Stimulated activated naive B cell treated with anti-CD40 and anti-IgM and Interleukin-4, amounts not matched to agents 10 μg/mL and 1 μg/mL and 100 μg/mL, for 72 hours (primary cell): ENCODE measurements at regions not wholly inside any gene's neighbourhood (a gene's known extent, or its start where the extent isn't known, plus 50 kb on each side); places are given as distances from the start of the nearest gene placed in this dataset.

Experiments
- ATAC-seq, 2 donors: fragments of 150-1000 bp; cut with Tn5 transposase; replicated peaks; 2 replicates each; pipeline ENCODE4 v1.10.0; 2021; ENCODE audit warnings: moderate library complexity in 1 of 2
- DNase-seq: peaks from one replicate; pipeline ENCODE4 v3.0.0; 2021
- H3K27ac Mint-ChIP-seq: one replicate; pipeline ENCODE4 v1.8.0; 2022; ENCODE audit warnings: mild to moderate bottlenecking, mixed read lengths
- H3K27me3 Mint-ChIP-seq, 2 donors: one replicate each; pipeline ENCODE4 v1.8.0; 2022; ENCODE audit warnings: mixed read lengths in 2 of 2
- H3K36me3 Mint-ChIP-seq, 2 donors: one replicate each; pipeline ENCODE4 v1.8.0; 2022; ENCODE audit warnings: mixed read lengths in 2 of 2, mild to moderate bottlenecking in 1 of 2
- H3K4me1 Mint-ChIP-seq, 2 donors: one replicate each; pipeline ENCODE4 v1.8.0; 2022; ENCODE audit warnings: mixed read lengths in 2 of 2, mild to moderate bottlenecking in 1 of 2
- H3K4me3 Mint-ChIP-seq, 2 donors: one replicate each; pipeline ENCODE4 v1.8.0; 2022; ENCODE audit warnings: mild to moderate bottlenecking in 2 of 2, mixed read lengths in 2 of 2, moderate library complexity in 1 of 2
- H3K9me3 Mint-ChIP-seq, 2 donors: one replicate each; pipeline ENCODE4 v1.8.0; 2022; ENCODE audit warnings: mixed read lengths in 2 of 2, mild to moderate bottlenecking in 1 of 2

GRCh38 chr16:65890203-65890602 is 476.3 kb upstream of the CDH5 start:
- Mint-ChIP-seq H3K27me3 (no peaks in the 10 kb centered on the region), H3K4me1 (no peaks in the 10 kb centered on the region), H3K27ac (no peak overlapping the region), H3K9me3 (peaks cover 2 to 3% of the 10 kb centered on the region in 2 donors), H3K4me3 (no peak overlapping the region), H3K36me3 (no peaks in the 10 kb centered on the region)
- DNase-seq (no peak), ATAC-seq (no peak)

DNA sequence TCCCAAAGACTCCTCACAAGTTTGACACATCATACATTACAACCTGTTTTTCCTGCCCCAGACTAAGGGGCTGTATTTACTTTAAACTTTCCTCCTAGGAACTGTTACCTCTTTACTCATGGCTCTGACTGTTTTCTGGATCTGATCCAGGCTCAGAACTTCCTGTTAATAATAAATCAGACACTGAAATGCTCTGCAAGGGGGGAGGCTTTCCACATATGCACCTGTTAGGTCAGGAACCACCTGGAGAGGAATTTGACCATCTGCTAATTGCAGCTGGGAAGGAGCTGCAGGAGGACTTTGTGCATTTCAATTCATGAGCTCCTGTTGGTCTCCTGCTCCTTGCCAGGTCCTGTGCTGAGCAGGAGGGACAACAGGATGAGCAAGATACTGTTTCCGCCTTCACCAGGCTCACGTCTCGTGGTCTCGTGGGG is 476.9 kb upstream of the CDH5 start:
- Mint-ChIP-seq H3K27ac (no peak overlapping the region), H3K27me3 (no peaks in the 10 kb centered on the region), H3K4me1 (no peaks in the 10 kb centered on the region), H3K36me3 (no peaks in the 10 kb centered on the region), H3K9me3 (peaks cover 2 to 3% of the 10 kb centered on the region in 2 donors), H3K4me3 (no peak overlapping the region)
- ATAC-seq (no peak), DNase-seq (no peak)

GRCh38 chr16:65888201-65888600 is 478.3 kb upstream of the CDH5 start:
- Mint-ChIP-seq H3K4me1 (no peaks in the 10 kb centered on the region), H3K27me3 (no peaks in the 10 kb centered on the region), H3K4me3 (no peak overlapping the region), H3K36me3 (no peaks in the 10 kb centered on the region), H3K27ac (no peak overlapping the region), H3K9me3 (peaks cover 2 to 3% of the 10 kb centered on the region in 2 donors)
- DNase-seq = no peak
- no peak for ATAC-seq

DNA sequence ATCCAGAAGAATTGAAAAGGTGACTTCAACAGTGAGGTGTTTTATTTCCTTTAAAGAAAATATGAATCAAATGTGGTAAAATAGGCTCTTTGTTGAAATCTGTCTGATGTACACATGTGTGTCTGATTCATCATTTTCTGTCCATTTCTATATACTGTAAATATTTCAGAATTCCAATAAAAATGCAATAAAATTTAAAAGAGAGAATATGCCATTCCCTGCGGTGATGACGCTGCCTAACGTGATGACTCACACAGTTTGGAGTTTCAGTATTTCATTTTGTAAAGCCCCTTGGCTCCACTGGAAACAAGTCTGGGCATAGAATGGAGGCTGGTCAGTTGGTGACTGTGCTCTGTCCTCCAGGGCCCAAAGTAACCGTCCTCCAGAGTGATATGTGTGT is 482.5 kb upstream of the CDH5 start:
- no peaks in the 10 kb centered on the region for H3K4me1 Mint-ChIP-seq
- H3K27ac Mint-ChIP-seq = no peak overlapping the region
- DNase-seq = no peak
- no peaks in the 10 kb centered on the region for H3K27me3 Mint-ChIP-seq
- no peaks in the 10 kb centered on the region for H3K36me3 Mint-ChIP-seq
- no peak for ATAC-seq
- no peaks in the 10 kb centered on the region for H3K9me3 Mint-ChIP-seq
- no peak overlapping the region for H3K4me3 Mint-ChIP-seq

DNA sequence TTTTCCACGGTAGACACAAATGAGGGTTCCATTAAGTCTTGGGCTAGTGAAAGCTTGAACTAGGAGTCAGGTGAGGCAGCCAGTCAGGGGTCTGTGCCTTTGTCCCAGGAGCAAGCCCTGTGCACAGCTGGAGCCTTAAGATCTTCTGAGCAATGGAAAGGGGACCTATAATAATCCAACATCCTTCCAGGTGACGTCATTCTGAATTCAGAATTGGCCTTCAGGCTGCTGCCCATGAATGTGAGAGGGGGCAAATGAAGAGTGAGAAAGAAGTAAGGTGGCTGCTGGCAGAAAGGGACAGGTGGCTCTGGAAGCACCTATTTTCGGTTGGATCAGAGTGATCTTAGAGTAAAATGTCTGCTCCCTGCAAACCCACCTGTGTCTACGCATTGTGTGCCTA is 488.1 kb upstream of the CDH5 start:
- H3K4me1 Mint-ChIP-seq = no peaks in the 10 kb centered on the region
- no peaks in the 10 kb centered on the region for H3K27me3 Mint-ChIP-seq
- no peaks in the 10 kb centered on the region for H3K36me3 Mint-ChIP-seq
- H3K27ac Mint-ChIP-seq = no peak overlapping the region
- DNase-seq = no peak
- peaks cover 0 to 4% of the 10 kb centered on the region in 2 donors for H3K9me3 Mint-ChIP-seq
- ATAC-seq = no peak
- H3K4me3 Mint-ChIP-seq = no peak overlapping the region

DNA sequence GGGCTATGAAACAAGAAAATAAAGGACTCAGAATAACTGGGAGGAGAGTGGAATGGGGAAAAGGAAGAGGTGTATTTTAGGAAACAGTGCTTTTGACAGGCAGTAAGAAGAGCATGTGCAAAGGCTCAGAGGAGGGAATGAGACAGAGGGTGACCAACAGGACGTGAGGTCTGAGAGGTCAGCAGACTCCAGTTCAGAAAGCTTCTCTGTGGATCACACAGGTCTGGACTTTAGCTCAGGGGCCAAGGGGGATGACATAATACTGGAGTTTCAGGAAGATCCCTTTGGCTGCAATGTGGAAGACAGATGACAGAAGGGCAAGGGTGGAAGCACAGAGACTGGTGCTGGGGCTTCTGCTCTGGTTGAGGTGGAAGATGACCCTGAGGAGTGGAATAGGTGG is 489.9 kb upstream of the CDH5 start:
- H3K36me3 Mint-ChIP-seq = no peaks in the 10 kb centered on the region
- no peak overlapping the region for H3K4me3 Mint-ChIP-seq
- no peak overlapping the region for H3K27ac Mint-ChIP-seq
- H3K4me1 Mint-ChIP-seq = no peaks in the 10 kb centered on the region
- no peak for ATAC-seq
- H3K27me3 Mint-ChIP-seq = peaks cover 0 to 4% of the 10 kb centered on the region in 2 donors
- DNase-seq = no peak
- peaks cover 0 to 4% of the 10 kb centered on the region in 2 donors for H3K9me3 Mint-ChIP-seq

DNA sequence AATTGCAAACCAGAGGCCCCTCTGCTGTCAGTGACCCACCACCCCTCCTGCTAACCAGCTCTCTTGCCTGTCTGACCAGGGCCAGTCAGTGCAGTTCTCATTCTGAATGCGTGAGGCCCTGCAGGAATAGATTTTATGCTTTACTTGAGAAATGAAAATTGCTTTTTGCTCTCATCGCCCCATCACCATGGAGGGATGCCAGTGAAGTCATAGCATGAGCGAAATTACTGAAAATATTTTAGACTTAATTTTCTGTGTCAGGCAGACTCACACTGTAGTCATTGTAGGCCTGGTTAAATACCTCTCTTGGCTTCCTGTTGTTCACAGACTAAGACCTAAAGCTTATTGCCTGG is 490.5 kb upstream of the CDH5 start:
- Mint-ChIP-seq H3K4me3 (no peak overlapping the region), H3K36me3 (no peaks in the 10 kb centered on the region), H3K4me1 (no peaks in the 10 kb centered on the region), H3K27ac (no peak overlapping the region), H3K27me3 (peaks cover 0 to 4% of the 10 kb centered on the region in 2 donors), H3K9me3 (peaks cover 0 to 4% of the 10 kb centered on the region in 2 donors)
- ATAC-seq (no peak), DNase-seq (no peak)

DNA sequence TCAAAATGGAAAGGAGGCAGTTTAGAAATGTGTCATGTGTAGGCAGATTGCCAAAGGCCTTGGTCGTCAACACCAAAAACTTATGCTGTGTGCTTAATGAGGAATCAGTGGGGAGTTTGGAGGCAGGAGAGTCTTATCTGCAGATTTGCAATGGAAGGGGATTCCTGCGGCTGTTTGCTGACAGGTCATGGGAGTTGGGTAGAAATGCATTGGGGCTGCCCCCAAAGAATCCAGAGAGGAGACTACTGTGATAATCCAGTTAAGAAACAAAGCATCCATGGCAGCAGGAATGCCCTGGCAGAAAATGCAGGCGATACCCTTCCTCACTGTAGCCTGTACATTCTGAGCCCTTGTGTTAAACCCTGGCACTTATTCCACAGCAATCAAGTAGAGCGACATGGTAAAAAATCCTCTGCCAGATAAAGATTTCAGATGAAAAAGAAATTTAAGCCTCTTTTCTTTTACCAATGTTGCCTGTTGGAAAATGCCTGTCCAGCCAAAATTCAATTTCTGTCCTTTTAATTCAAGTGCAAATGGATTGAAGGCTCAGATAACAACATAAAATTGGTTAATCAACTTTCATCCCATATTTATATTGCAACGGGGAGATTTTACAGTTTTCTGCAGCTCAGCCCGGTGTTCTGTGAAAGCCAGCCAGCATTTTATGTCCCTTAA is 491.0 kb upstream of the CDH5 start:
- DNase-seq (no peak), ATAC-seq (no peak)
- Mint-ChIP-seq H3K4me3 (no peak overlapping the region), H3K36me3 (no peaks in the 10 kb centered on the region), H3K9me3 (peaks cover 0 to 4% of the 10 kb centered on the region in 2 donors), H3K27me3 (peaks cover 0 to 4% of the 10 kb centered on the region in 2 donors), H3K27ac (no peak overlapping the region), H3K4me1 (no peaks in the 10 kb centered on the region)

GRCh38 chr16:65869261-65869660 is 497.2 kb upstream of the CDH5 start:
- H3K4me3 Mint-ChIP-seq = no peak overlapping the region
- DNase-seq = no peak
- no peak for ATAC-seq
- no peak overlapping the region for H3K27ac Mint-ChIP-seq
- H3K36me3 Mint-ChIP-seq = no peaks in the 10 kb centered on the region
- H3K9me3 Mint-ChIP-seq = peaks cover 3 to 5% of the 10 kb centered on the region in 2 donors
- H3K27me3 Mint-ChIP-seq = peaks cover 0 to 4% of the 10 kb centered on the region in 2 donors
- no peaks in the 10 kb centered on the region for H3K4me1 Mint-ChIP-seq

DNA sequence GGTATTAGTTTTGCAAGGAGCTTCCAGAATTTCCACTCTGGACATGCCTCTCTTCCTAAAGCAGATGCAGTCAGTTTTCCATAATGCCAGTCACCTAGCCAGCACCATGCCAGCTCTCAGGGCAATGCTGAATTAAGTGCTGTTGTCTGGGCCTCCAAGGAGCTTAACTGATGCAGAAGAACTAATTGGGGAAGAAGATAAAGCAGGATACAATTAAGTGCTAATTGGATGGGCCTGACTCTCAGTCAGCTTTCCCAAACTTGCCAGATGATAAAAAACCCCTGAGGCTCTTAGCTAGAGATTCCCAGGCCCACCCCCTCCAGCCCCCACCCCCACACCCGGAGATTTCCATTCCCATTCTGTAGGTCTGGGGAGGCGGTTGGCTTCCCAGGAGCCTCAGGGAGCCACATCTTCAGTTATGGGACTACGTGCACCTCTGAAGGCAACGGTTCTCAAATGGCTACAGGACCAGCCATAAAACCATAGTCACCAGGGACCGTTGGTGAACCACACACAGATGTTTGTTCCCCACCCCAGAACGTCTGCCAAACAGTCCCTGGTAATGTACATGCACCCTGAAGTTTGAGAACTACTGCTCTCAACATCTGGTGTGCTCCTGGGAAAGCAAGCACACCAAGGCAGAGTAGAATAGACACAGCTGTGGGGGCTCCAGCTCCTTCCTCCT is 499.1 kb upstream of the CDH5 start:
- Mint-ChIP-seq H3K36me3 (no peaks in the 10 kb centered on the region), H3K4me1 (no peaks in the 10 kb centered on the region), H3K27me3 (peaks cover 0 to 2% of the 10 kb centered on the region in 2 donors), H3K27ac (no peak overlapping the region), H3K4me3 (no peak overlapping the region), H3K9me3 (peaks cover 6% of the 10 kb centered on the region in 2 donors)
- DNase-seq (no peak), ATAC-seq (no peak)

GRCh38 chr16:65863236-65863635 is 503.3 kb upstream of the CDH5 start:
- no peak overlapping the region for H3K27ac Mint-ChIP-seq
- ATAC-seq = no peak
- no peak overlapping the region for H3K4me3 Mint-ChIP-seq
- no peaks in the 10 kb centered on the region for H3K36me3 Mint-ChIP-seq
- H3K9me3 Mint-ChIP-seq = peaks cover 6 to 7% of the 10 kb centered on the region in 2 donors
- H3K4me1 Mint-ChIP-seq = no peaks in the 10 kb centered on the region
- H3K27me3 Mint-ChIP-seq = no peaks in the 10 kb centered on the region
- no peak for DNase-seq

DNA sequence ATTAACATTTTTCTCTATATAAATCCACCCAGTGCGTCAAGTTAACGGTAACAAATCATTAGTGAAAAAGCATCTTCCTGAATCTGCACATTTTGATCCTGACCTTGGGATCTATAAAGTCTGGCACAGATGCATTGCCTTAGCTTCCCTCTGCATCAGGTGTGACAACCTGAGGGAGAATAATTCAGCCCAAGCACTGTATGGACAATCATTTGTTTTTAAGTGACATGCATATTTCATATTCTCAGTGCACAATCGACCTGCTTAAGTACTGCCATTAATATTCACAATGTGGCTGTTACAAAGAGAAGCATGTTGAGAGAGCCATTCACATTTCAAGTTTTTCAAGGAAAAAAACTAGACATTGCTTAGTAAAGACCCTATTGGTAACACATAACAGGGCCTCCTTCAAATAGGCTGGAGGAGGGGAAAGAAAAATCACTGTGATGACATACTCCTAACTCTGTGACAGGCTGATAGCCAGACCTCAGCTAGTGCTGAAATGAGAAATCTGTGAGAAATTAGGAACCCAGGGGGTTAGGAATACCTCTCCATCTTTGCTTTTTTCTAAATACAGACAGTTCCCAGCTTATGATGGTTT is 505.3 kb upstream of the CDH5 start:
- DNase-seq = no peak
- peaks cover 6 to 7% of the 10 kb centered on the region in 2 donors for H3K9me3 Mint-ChIP-seq

DNA sequence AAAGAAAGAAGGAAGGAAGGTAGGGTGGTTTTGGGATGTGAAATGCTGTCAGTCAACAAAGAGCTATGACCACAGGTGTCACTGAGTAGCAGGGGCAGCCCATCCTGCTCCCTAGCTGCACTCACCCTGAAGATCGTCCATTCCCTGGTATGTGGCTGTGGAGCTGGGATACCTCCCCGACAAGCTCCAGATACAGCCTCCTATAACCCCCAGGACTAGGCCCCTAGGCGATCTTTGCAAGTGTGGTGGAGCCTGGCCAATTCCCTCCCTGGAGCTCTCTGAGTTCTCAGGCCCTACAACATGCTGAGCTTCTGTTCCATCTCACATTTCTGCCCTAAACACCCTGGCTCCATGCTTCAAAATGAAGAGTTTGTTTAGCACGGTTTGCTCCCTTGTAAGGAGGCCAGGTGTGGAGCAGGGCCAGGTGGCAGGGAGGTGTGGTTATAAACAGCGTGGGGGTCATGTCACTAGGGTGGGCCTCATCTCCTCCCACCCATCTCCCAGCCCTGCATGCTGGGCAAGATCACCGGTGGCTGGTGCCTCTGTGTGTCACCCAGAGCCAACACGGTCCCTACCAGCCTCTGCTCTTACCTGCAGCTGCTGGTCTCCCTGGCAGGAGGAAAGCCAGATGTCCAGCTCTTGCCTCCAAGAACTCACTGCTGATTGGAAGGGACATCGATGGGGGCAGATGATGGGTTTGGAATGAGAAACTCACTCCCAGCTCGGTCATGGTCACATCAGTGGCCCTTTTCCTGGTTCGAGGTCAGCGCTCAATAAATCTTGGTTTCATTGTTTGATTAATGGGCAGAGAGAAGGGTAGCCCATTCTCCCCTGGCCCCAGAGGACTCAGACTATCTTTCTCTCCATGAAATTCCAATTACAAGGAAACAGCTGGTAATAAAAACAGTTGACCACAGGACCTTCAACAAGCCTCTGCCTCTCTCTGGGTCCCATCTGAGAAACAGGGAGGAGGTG is 511.0 kb upstream of the CDH5 start:
- H3K4me3 Mint-ChIP-seq = no peak overlapping the region
- DNase-seq = no peak
- peaks cover 4% of the 10 kb centered on the region in 2 donors for H3K9me3 Mint-ChIP-seq
- no peaks in the 10 kb centered on the region for H3K27me3 Mint-ChIP-seq
- no peak for ATAC-seq
- no peaks in the 10 kb centered on the region for H3K36me3 Mint-ChIP-seq
- no peak overlapping the region for H3K27ac Mint-ChIP-seq
- H3K4me1 Mint-ChIP-seq = no peaks in the 10 kb centered on the region

More for the DNA sequence above, 505.3 kb upstream of the CDH5 start:
- Mint-ChIP-seq H3K27me3 (no peaks in the 10 kb centered on the region), H3K36me3 (no peaks in the 10 kb centered on the region), H3K27ac (no peak overlapping the region), H3K4me3 (no peak overlapping the region), H3K4me1 (no peaks in the 10 kb centered on the region)
- no peak for ATAC-seq

DNA sequence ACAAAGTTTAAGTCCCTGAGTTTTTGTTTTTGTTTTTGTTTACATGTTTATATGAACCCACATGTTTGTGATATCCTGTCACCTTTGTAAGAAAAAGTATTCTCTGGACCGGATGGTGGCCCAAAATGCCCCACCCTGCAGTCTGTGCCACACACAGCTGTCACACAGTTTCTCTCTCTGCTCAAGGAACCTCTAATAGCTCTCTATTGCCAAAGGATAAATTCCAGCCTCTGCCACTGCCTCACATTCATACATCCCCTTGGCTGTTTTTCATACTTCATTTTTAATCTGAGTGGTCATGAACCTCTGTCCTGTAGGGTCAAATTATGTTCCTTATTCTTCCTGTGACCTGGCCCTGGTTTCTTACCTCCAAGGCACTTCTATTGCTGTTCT is 520.3 kb upstream of the CDH5 start:
- no peak overlapping the region for H3K4me3 Mint-ChIP-seq
- peaks cover 4 to 11% of the 10 kb centered on the region in 2 donors for H3K27me3 Mint-ChIP-seq
- DNase-seq (no peak), ATAC-seq (no peak)
- no peaks in the 10 kb centered on the region for H3K36me3 Mint-ChIP-seq
- no peaks in the 10 kb centered on the region for H3K4me1 Mint-ChIP-seq
- H3K9me3 Mint-ChIP-seq = peaks cover 4% of the 10 kb centered on the region in 2 donors
- no peak overlapping the region for H3K27ac Mint-ChIP-seq
